A549 (cell line): ENCODE measurements at regions not wholly inside any gene's neighbourhood (a gene's known extent, or its start where the extent isn't known, plus 50 kb on each side); places are given as distances from the start of the nearest gene placed in this dataset.
A peak's percentile ranks its signal among the peaks of the same experiment; 100 is the strongest.

Source experiments
- ATAC-seq, 2 experiments: fragments of 200-7000 bp in 1 of 2; fragments of >200 bp in 1 of 2; cut with Nextera tagmentation in 1 of 2; cut with Tn5 transposase in 1 of 2; 3 replicates each; pipeline versions ENCODE4 v1.8.0 to v1.9.1; 2018 to 2020; ENCODE audit warnings: mild to moderate bottlenecking in 1 of 2, moderate library complexity in 1 of 2
- CTCF ChIA-PET: fragments of 300-600 bp; sonication (Branson Sonifier 250); formaldehyde crosslinking; extraction: SDS; loops from one replicate; lab custom pipeline; 2021; ENCODE audit warnings: antibody characterized with exemption, inconsistent platforms; lab: Yijun Ruan, JAX
- POLR2A ChIA-PET: fragments of 350-600 bp; formaldehyde crosslinking; extraction: SDS; loops from one replicate; lab custom pipeline; 2021; ENCODE audit warnings: antibody characterized with exemption, inconsistent platforms; lab: Yijun Ruan, JAX
- DNase-seq, 2 experiments: peaks; one replicate each; pipeline versions ENCODE4 v3.0.0 to v3.0.0-alpha.2; 2011 to 2016; ENCODE audit warnings: low read depth in 1 of 2, low spot score in 1 of 2
- FAIRE-seq: peaks from 2 replicates; lab custom pipeline; 2011; peaks lifted over from hg19 to GRCh38; lab: Jason Lieb, UNC
- H3K27ac ChIP-seq, 2 experiments: fragments of >200 bp; sonication (Bioruptor Twin); formaldehyde crosslinking; 3 replicates each; pipeline ENCODE4 v1.5.1; 2016 to 2017
- H3K4me1 ChIP-seq: fragments of >200 bp; sonication (Bioruptor Twin); formaldehyde crosslinking; 3 replicates; pipeline ENCODE4 v1.6.1; 2016
- H3K4me2 ChIP-seq: fragments of >200 bp; sonication (Bioruptor Twin); formaldehyde crosslinking; 3 replicates; pipeline ENCODE4 v1.6.1; 2016
- H3K4me3 ChIP-seq: fragments of >200 bp; sonication (Bioruptor Twin); formaldehyde crosslinking; 3 replicates; pipeline ENCODE4 v1.5.1; 2016
- H3K9me3 ChIP-seq: fragments of >200 bp; sonication (Bioruptor Twin); formaldehyde crosslinking; 3 replicates; pipeline ENCODE4 v1.6.1; 2016
- CEBPB ChIP-seq, 2 experiments: fragments of >200 bp in 1 of 2; sonication (Bioruptor Twin) in 1 of 2; formaldehyde crosslinking in 1 of 2; IDR thresholded peaks; 2 replicates each; pipeline ENCODE4 v1.6.1; 2012 to 2016
- CHD4 ChIP-seq: fragments of 200-600 bp; sonication (generic); IDR thresholded peaks from 2 replicates; pipeline ENCODE4 v1.6.1; 2016; ENCODE audit warnings: antibody characterized with exemption, mild to moderate bottlenecking, borderline replicate concordance
- EHF ChIP-seq: fragments of 250-450 bp; sonication (Bioruptor Pico); IDR thresholded peaks from 2 replicates; pipeline ENCODE4 v1.5.0; 2020; ENCODE audit warnings: mild to moderate bottlenecking
- EHMT2 ChIP-seq: fragments of 200-600 bp; sonication (generic); IDR thresholded peaks from 2 replicates; pipeline ENCODE4 v1.6.1; 2016; ENCODE audit warnings: antibody characterized with exemption, low read depth, mild to moderate bottlenecking, moderate library complexity
- EP300 ChIP-seq, 2 experiments: fragments of >200 bp; sonication (Bioruptor Twin); formaldehyde crosslinking; IDR thresholded peaks; 2 replicates in 1 of 2; 3 replicates in 1 of 2; pipeline ENCODE4 v1.6.1; 2016 to 2017
- GATA3 ChIP-seq: IDR thresholded peaks from 2 replicates; pipeline ENCODE4 v1.6.1; 2012; ENCODE audit warnings: borderline replicate concordance
- HMGXB4 ChIP-seq: fragments of 250-450 bp; sonication (Bioruptor Pico); IDR thresholded peaks from 2 replicates; pipeline ENCODE4 v1.5.0; 2021; ENCODE audit warnings: mild to moderate bottlenecking, moderate library complexity, borderline replicate concordance
- HOXB5 ChIP-seq: fragments of 250-450 bp; sonication (Bioruptor Pico); IDR thresholded peaks from 2 replicates; pipeline ENCODE4 v1.5.0; 2020; ENCODE audit warnings: mild to moderate bottlenecking, moderate library complexity
- JUN ChIP-seq, 2 experiments: fragments of >200 bp; sonication (Bioruptor Twin); formaldehyde crosslinking; IDR thresholded peaks; 2 replicates in 1 of 2; 3 replicates in 1 of 2; pipeline ENCODE4 v1.6.1; 2016 to 2017
- KDM1A ChIP-seq: fragments of 200-600 bp; sonication (generic); IDR thresholded peaks from 2 replicates; pipeline ENCODE4 v1.6.1; 2016; ENCODE audit warnings: low read depth, mild to moderate bottlenecking
- MAX ChIP-seq: IDR thresholded peaks from 2 replicates; pipeline ENCODE4 v1.6.1; 2012
- MYC ChIP-seq: IDR thresholded peaks from 2 replicates; pipeline ENCODE4 v1.6.1; 2012; ENCODE audit warnings: mild to moderate bottlenecking, inconsistent platforms, low read length, improper control_type of control experiment, borderline replicate concordance
- RAD21 ChIP-seq, 2 experiments: fragments of >200 bp in 1 of 2; sonication (Bioruptor Twin) in 1 of 2; formaldehyde crosslinking in 1 of 2; IDR thresholded peaks in 1 of 2; conservative IDR thresholded peaks in 1 of 2; 2 replicates in 1 of 2; 3 replicates in 1 of 2; pipeline ENCODE4 v1.6.1; 2012 to 2018; ENCODE audit warnings: inconsistent platforms in 1 of 2
- RARB ChIP-seq: fragments of 250-450 bp; sonication (Bioruptor Pico); IDR thresholded peaks from 2 replicates; pipeline ENCODE4 v1.8.0; 2021; ENCODE audit warnings: mild to moderate bottlenecking, moderate library complexity
- RFX5 ChIP-seq: fragments of 450-650 bp; IDR thresholded peaks from 2 replicates; pipeline ENCODE4 v1.7.1; 2014; ENCODE audit warnings: antibody characterized with exemption, mild to moderate bottlenecking, moderate library complexity
- RNF2 ChIP-seq: fragments of 200-600 bp; sonication (generic); IDR thresholded peaks from 2 replicates; pipeline ENCODE4 v1.6.1; 2016; ENCODE audit warnings: low read depth, mild to moderate bottlenecking, antibody characterized with exemption, moderate library complexity, borderline replicate concordance
- SMC3 ChIP-seq: fragments of >200 bp; sonication (Bioruptor Twin); formaldehyde crosslinking; IDR thresholded peaks from 3 replicates; pipeline ENCODE4 v1.6.1; 2018; ENCODE audit warnings: inconsistent platforms
- ZNF302 ChIP-seq: fragments of 250-450 bp; sonication (Bioruptor Pico); IDR thresholded peaks from 2 replicates; pipeline ENCODE4 v1.9.0; 2021; ENCODE audit warnings: inconsistent platforms, mild to moderate bottlenecking, moderate library complexity
- ZSCAN20 ChIP-seq: fragments of 250-450 bp; sonication (Bioruptor Pico); IDR thresholded peaks from 2 replicates; pipeline ENCODE4 v1.8.0; 2022; ENCODE audit warnings: mild to moderate bottlenecking, moderate library complexity
- WGBS: methylation state at CpG from one replicate; pipeline ENCODE4 v1.1.6; 2017; ENCODE audit errors: missing lambda C conversion rate; 5-methylcytosine and 5-hydroxymethylcytosine counted together
- TF ChIP-seq, protein P1 (sequence below): fragments of >200 bp; sonication (Bioruptor Twin); formaldehyde crosslinking; IDR thresholded peaks from 2 replicates; pipeline ENCODE4 v1.6.1; 2016
- TF ChIP-seq, protein P2 (sequence below): fragments of 150-350 bp; IDR thresholded peaks from 2 replicates; pipeline ENCODE4 v1.6.1; 2014; ENCODE audit warnings: low read depth, mild to moderate bottlenecking, low read length
- TF ChIP-seq, protein P3 (sequence below): fragments of >200 bp; sonication (Bioruptor Twin); formaldehyde crosslinking; IDR thresholded peaks from 3 replicates; pipeline ENCODE4 v1.5.1; 2016

GRCh38 chr15:29925227-29926082 is 103.2 kb upstream of the TJP1 start (continued):
- TF ChIP-seq RNF2 (no peak), EHF (CRISPR knock-in tag) (no peak), ZSCAN20 (CRISPR knock-in tag) (no peak), SMC3 (peak; percentile 99), ZNF302 (CRISPR knock-in tag) (peak; percentile 32; the same call in 1 of the 2 replicates), KDM1A (no peak), RARB (CRISPR knock-in tag) (no peak), HOXB5 (CRISPR knock-in tag) (no peak; the same call in 1 of the 2 replicates)
- TF ChIP-seq, protein P1, sequence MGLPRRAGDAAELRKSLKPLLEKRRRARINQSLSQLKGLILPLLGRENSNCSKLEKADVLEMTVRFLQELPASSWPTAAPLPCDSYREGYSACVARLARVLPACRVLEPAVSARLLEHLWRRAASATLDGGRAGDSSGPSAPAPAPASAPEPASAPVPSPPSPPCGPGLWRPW = no peak
- TF ChIP-seq, protein P2, sequence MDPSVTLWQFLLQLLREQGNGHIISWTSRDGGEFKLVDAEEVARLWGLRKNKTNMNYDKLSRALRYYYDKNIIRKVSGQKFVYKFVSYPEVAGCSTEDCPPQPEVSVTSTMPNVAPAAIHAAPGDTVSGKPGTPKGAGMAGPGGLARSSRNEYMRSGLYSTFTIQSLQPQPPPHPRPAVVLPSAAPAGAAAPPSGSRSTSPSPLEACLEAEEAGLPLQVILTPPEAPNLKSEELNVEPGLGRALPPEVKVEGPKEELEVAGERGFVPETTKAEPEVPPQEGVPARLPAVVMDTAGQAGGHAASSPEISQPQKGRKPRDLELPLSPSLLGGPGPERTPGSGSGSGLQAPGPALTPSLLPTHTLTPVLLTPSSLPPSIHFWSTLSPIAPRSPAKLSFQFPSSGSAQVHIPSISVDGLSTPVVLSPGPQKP = no peak

GRCh38 chr15:29924750-29925149 is 102.5 kb upstream of the TJP1 start:
- peak overlapping the region; percentile 70 to 86 for H3K27ac ChIP-seq
- H3K4me1 ChIP-seq = peaks cover 67% of the 10 kb centered on the region
- DNase-seq = peak; percentile 72 to 90
- peak; percentile 74 to 85 for ATAC-seq
- POLR2A ChIA-PET = interaction anchor here (0.6 to 4.0 kb wide), 5 partner anchors 15 to 188 kb away, joined by 3 to 86 read pairs (median 3); partner anchors contain the start of gene TJP1
- CTCF ChIA-PET = interaction anchor here (0.8 to 10.3 kb wide), 39 partner anchors 10 to 311 kb away, joined by 3 to 128 read pairs (median 9); partner anchors contain the start of gene TJP1
- peak; percentile 91 for FAIRE-seq
- no peaks in the 10 kb centered on the region for H3K9me3 ChIP-seq
- 0% methylated on average over 4 of the region's 4 CpGs for WGBS
- TF ChIP-seq EP300 (IDR thresholded peaks at IDR 0.05) (no peak; a peak in 1 of 5 replicates), HMGXB4 (CRISPR knock-in tag) (no peak), MYC (no peak), RAD21 (conservative IDR thresholded peaks at IDR 0.05 in 1 of 2, IDR thresholded peaks at IDR 0.05 in 1 of 2) (peak in 1 of 2 experiments; percentile 30; a peak in 1 of 5 replicates), EHMT2 (no peak), GATA3 (peak; percentile 72; the same call in 1 of the 2 replicates), SMC3 (no peak), RFX5 (no peak), RNF2 (no peak), CEBPB (IDR thresholded peaks at IDR 0.05) (peak in 1 of 2 experiments; percentile 37; a peak in 1 of 4 replicates), CHD4 (no peak), ZNF302 (CRISPR knock-in tag) (no peak), MAX (peak; percentile 36; the same call in 1 of the 2 replicates), JUN (IDR thresholded peaks at IDR 0.05) (0 out of 5 replicates have a peak, but pooled peaks of 1 of the 2 experiments have one; percentile 31)
- TF ChIP-seq, protein P3, sequence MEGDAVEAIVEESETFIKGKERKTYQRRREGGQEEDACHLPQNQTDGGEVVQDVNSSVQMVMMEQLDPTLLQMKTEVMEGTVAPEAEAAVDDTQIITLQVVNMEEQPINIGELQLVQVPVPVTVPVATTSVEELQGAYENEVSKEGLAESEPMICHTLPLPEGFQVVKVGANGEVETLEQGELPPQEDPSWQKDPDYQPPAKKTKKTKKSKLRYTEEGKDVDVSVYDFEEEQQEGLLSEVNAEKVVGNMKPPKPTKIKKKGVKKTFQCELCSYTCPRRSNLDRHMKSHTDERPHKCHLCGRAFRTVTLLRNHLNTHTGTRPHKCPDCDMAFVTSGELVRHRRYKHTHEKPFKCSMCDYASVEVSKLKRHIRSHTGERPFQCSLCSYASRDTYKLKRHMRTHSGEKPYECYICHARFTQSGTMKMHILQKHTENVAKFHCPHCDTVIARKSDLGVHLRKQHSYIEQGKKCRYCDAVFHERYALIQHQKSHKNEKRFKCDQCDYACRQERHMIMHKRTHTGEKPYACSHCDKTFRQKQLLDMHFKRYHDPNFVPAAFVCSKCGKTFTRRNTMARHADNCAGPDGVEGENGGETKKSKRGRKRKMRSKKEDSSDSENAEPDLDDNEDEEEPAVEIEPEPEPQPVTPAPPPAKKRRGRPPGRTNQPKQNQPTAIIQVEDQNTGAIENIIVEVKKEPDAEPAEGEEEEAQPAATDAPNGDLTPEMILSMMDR = no peak
- no peak overlapping the region for H3K4me3 ChIP-seq
- H3K4me2 ChIP-seq = peak overlapping the region; percentile 67
